H1 (cell line): ENCODE measurements at regions not wholly inside any gene's neighbourhood (a gene's known extent, or its start where the extent isn't known, plus 50 kb on each side); places are given as distances from the start of the nearest gene placed in this dataset.

ENCODE experiments used
- CTCF ChIA-PET: fragments of 300-600 bp; sonication (Branson Sonifier 250); formaldehyde crosslinking; loops from one replicate; lab custom pipeline; 2021; ENCODE audit not compliant: partially characterized antibody; lab: Charles Lee
- POLR2A ChIA-PET: fragments of 300-600 bp; sonication (Branson Sonifier 250); formaldehyde crosslinking; loops from one replicate; lab custom pipeline; 2021; ENCODE audit warnings: inconsistent platforms; ENCODE audit not compliant: partially characterized antibody; lab: Charles Lee
- DNase-seq, 2 experiments: peaks; one replicate each; pipeline versions ENCODE4 v3.0.0 to v3.0.0-alpha.2; 2010 to 2022; ENCODE audit warnings: low spot score in 2 of 2, low read depth in 1 of 2, mixed read lengths in 1 of 2
- FAIRE-seq: peaks from 2 replicates; lab custom pipeline; 2011; peaks lifted over from hg19 to GRCh38; lab: Jason Lieb, UNC
- H2AFZ ChIP-seq: 2 replicates; pipeline ENCODE4 v1.8.1; 2012; ENCODE audit warnings: low read length, inconsistent platforms
- H2AK5ac ChIP-seq: 2 replicates; pipeline ENCODE4 v1.6.1; 2013; ENCODE audit warnings: low read depth, low read length
- H2BK120ac ChIP-seq: replicated peaks from 2 replicates; pipeline ENCODE3; 2013; ENCODE audit warnings: low read depth, low read length, inconsistent platforms
- H2BK12ac ChIP-seq: 2 replicates; pipeline ENCODE4 v1.6.1; 2013; ENCODE audit warnings: low read depth, low read length
- H2BK15ac ChIP-seq: 2 replicates; pipeline ENCODE4 v1.6.1; 2013; ENCODE audit warnings: low read length
- H2BK20ac ChIP-seq: 2 replicates; pipeline ENCODE4 v1.6.1; 2013; ENCODE audit warnings: low read length
- H2BK5ac ChIP-seq: 2 replicates; pipeline ENCODE4 v1.6.1; 2013; ENCODE audit warnings: low read depth, low read length
- H3K14ac ChIP-seq: 2 replicates; pipeline ENCODE4 v1.6.1; 2013; ENCODE audit warnings: inconsistent platforms; ENCODE audit not compliant: insufficient read length
- H3K18ac ChIP-seq: 2 replicates; pipeline ENCODE4 v1.6.1; 2013; ENCODE audit warnings: low read length; ENCODE audit errors: extremely low read depth
- H3K23ac ChIP-seq: 2 replicates; pipeline ENCODE4 v1.6.1; 2013; ENCODE audit warnings: inconsistent platforms; ENCODE audit not compliant: insufficient read length
- H3K23me2 ChIP-seq: 2 replicates; pipeline ENCODE4 v1.6.1; 2013; ENCODE audit warnings: low read depth, low read length
- H3K27ac ChIP-seq: 2 replicates; pipeline ENCODE4 v1.6.1; 2011; ENCODE audit warnings: low read depth, low read length, inconsistent platforms
- H3K27me3 ChIP-seq, 4 experiments: replicated peaks in 1 of 4; 1 replicate in 1 of 4; 2 replicates in 3 of 4; pipeline versions ENCODE4 v1.6.1 to v1.8.1; 2011 to 2013; ENCODE audit warnings: low read length in 3 of 4, mild to moderate bottlenecking in 3 of 4, inconsistent platforms in 2 of 4, mixed read lengths in 2 of 4, moderate library complexity in 1 of 4; ENCODE audit not compliant: control insufficient read depth in 3 of 4, insufficient read depth in 3 of 4; ENCODE audit errors: extremely low read depth in 1 of 4
- H3K36me3 ChIP-seq, 4 experiments: 2 replicates each; pipeline versions ENCODE4 v1.6.1 to v1.8.1; 2011 to 2013; ENCODE audit warnings: mild to moderate bottlenecking in 4 of 4, low read length in 3 of 4, moderate library complexity in 2 of 4, control low read depth in 1 of 4, inconsistent platforms in 1 of 4; ENCODE audit not compliant: insufficient read depth in 4 of 4, control insufficient read depth in 2 of 4
- H3K4ac ChIP-seq: replicated peaks from 2 replicates; pipeline ENCODE3; 2013; ENCODE audit warnings: low read length, low read depth, mixed read lengths, inconsistent platforms; ENCODE audit not compliant: insufficient read length
- H3K4me1 ChIP-seq, 4 experiments: replicated peaks in 1 of 4; 1 replicate in 1 of 4; 2 replicates in 3 of 4; pipeline versions ENCODE4 v1.6.1 to v1.8.1; 2011 to 2013; ENCODE audit warnings: low read length in 3 of 4, inconsistent platforms in 2 of 4, mixed read lengths in 1 of 4; ENCODE audit not compliant: insufficient read depth in 4 of 4, control insufficient read depth in 3 of 4
- H3K4me2 ChIP-seq, 2 experiments: 2 replicates each; pipeline versions ENCODE4 v1.6.1 to v1.8.1; 2011 to 2013; ENCODE audit warnings: low read depth in 2 of 2, low read length in 2 of 2, control low read depth in 1 of 2, inconsistent platforms in 1 of 2, mild to moderate bottlenecking in 1 of 2; ENCODE audit not compliant: insufficient read depth in 1 of 2
- H3K4me3 ChIP-seq, 4 experiments: fragments of 200-600, 300-600 bp in 1 of 4; sonication (generic), shearing (Covaris generic), sonication (Bioruptor Twin) in 1 of 4; 2 replicates each; pipeline versions ENCODE4 v1.5.1 to v1.8.1; 2011 to 2016; ENCODE audit warnings: low read length in 4 of 4, low read depth in 3 of 4, control low read depth in 2 of 4, inconsistent platforms in 2 of 4, mild to moderate bottlenecking in 2 of 4, mixed read lengths in 1 of 4, moderate library complexity in 1 of 4; ENCODE audit not compliant: insufficient read depth in 2 of 4; ENCODE audit errors: extremely low read depth in 1 of 4
- H3K56ac ChIP-seq: replicated peaks from 2 replicates; pipeline ENCODE3; 2013; ENCODE audit warnings: low read depth, mild to moderate bottlenecking, mixed read lengths, low read length, inconsistent platforms; ENCODE audit not compliant: insufficient read length
- H3K79me1 ChIP-seq: 2 replicates; pipeline ENCODE4 v1.6.1; 2013; ENCODE audit warnings: low read depth, low read length, control low read depth
- H3K79me2 ChIP-seq, 2 experiments: 2 replicates each; pipeline versions ENCODE4 v1.6.1 to v1.8.1; 2012 to 2013; ENCODE audit warnings: low read length in 2 of 2, mild to moderate bottlenecking in 2 of 2, inconsistent platforms in 1 of 2; ENCODE audit not compliant: insufficient read depth in 2 of 2, control insufficient read depth in 1 of 2
- H3K9ac ChIP-seq, 4 experiments: replicated peaks in 1 of 4; 1 replicate in 1 of 4; 2 replicates in 3 of 4; pipeline versions ENCODE4 v1.6.1 to v1.8.1; 2011 to 2013; ENCODE audit warnings: low read depth in 3 of 4, low read length in 3 of 4, control low read depth in 2 of 4, mild to moderate bottlenecking in 2 of 4, moderate library complexity in 2 of 4, inconsistent platforms in 1 of 4; ENCODE audit errors: extremely low read depth in 1 of 4
- H3K9me3 ChIP-seq, 2 experiments: 2 replicates each; pipeline versions ENCODE4 v1.6.1 to v1.8.1; 2012 to 2013; ENCODE audit warnings: mild to moderate bottlenecking in 2 of 2, moderate library complexity in 2 of 2, control low read depth in 1 of 2, inconsistent platforms in 1 of 2, low read depth in 1 of 2, low read length in 1 of 2, mixed read lengths in 1 of 2; ENCODE audit not compliant: insufficient read depth in 2 of 2
- H4K20me1 ChIP-seq, 2 experiments: replicated peaks in 1 of 2; 2 replicates each; pipeline versions ENCODE3 to v1.8.1; 2011 to 2013; ENCODE audit warnings: inconsistent platforms in 2 of 2, low read length in 2 of 2, mild to moderate bottlenecking in 1 of 2; ENCODE audit not compliant: insufficient read depth in 2 of 2, control insufficient read depth in 1 of 2
- H4K5ac ChIP-seq: 2 replicates; pipeline ENCODE4 v1.6.1; 2013; ENCODE audit warnings: low read length, low read depth, mixed read lengths, inconsistent platforms; ENCODE audit not compliant: insufficient read length
- H4K8ac ChIP-seq: 2 replicates; pipeline ENCODE4 v1.8.0; 2013; ENCODE audit warnings: mild to moderate bottlenecking, moderate library complexity, low read length, inconsistent platforms; ENCODE audit not compliant: insufficient read depth; ENCODE audit errors: extremely low read depth
- H4K91ac ChIP-seq: replicated peaks from 2 replicates; pipeline ENCODE3; 2013; ENCODE audit warnings: low read length, mixed read lengths, inconsistent platforms; ENCODE audit not compliant: insufficient read length
- BCL11A ChIP-seq, 2 experiments: IDR thresholded peaks; one replicate each; pipeline ENCODE4 v1.6.1; 2011; ENCODE audit warnings: low read depth in 2 of 2, low read length in 2 of 2, mild to moderate bottlenecking in 2 of 2
- KDM4A ChIP-seq: IDR thresholded peaks from one replicate; pipeline ENCODE4 v1.7.1; 2012; ENCODE audit warnings: low read depth, mild to moderate bottlenecking, moderate library complexity, low read length, inconsistent platforms; ENCODE audit not compliant: severe bottlenecking
- RAD21 ChIP-seq, 2 experiments: IDR thresholded peaks in 1 of 2; conservative IDR thresholded peaks in 1 of 2; 2 replicates each; pipeline ENCODE4 v1.6.1; 2011; ENCODE audit warnings: low read depth in 2 of 2, low read length in 2 of 2, improper control_type of control experiment in 1 of 2, inconsistent platforms in 1 of 2, mild to moderate bottlenecking in 1 of 2, moderate library complexity in 1 of 2
- RFX5 ChIP-seq: IDR thresholded peaks from 2 replicates; pipeline ENCODE4 v1.6.1; 2011; ENCODE audit warnings: low read depth, low read length, improper control_type of control experiment, borderline replicate concordance
- WGBS, 2 experiments: shearing (Covaris generic) in 1 of 2; methylation state at CpG; one replicate each; pipeline versions ENCODE4 v1.1.6 to v1.1.7; 2013 to 2015; ENCODE audit warnings: low lambda C conversion rate in 2 of 2, mixed read lengths in 2 of 2, inconsistent platforms in 1 of 2, low coverage in 1 of 2, missing lambda C conversion rate in 1 of 2; ENCODE audit not compliant: insufficient replicate concordance in 2 of 2, insufficient coverage in 1 of 2, insufficient read length in 1 of 2; ENCODE audit errors: extremely low coverage in 1 of 2, missing lambda C conversion rate in 1 of 2; 5-methylcytosine and 5-hydroxymethylcytosine counted together
- TF ChIP-seq, protein P1 (sequence below): IDR thresholded peaks from 2 replicates; pipeline ENCODE4 v1.6.1; 2012; ENCODE audit warnings: inconsistent platforms

DNA sequence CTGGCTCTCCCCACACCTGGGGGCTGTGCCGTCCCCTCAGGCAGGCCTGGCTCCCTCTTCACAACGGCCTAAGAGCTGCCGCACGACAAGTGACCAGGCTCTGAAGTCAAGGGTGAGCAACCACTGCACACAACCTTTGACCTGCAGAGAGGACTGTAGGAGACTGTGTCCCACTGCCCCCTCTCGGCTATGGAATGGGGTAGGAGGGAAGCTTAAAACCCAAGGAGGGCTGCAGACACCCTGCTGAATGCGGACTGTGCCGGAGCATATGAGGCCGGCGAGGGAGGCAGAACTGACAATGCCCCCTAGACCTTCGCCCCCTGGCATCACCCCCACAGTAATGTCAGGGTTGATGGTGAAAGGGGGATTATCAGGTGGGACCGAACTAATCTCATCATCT, 311.9 kb downstream of the CTTN start:
- H3K27ac ChIP-seq: no peak overlapping the region
- no peak overlapping the region for H3K4me3 ChIP-seq
- TF ChIP-seq RAD21 (IDR thresholded peaks at IDR 0.05 in 1 of 2, conservative IDR thresholded peaks at IDR 0.05 in 1 of 2; ENCODE audit: low read depth in 2 of 2, low read length in 2 of 2) (peak in 1 of 2 experiments; percentile 18; a peak in 1 of 4 replicates), RFX5 (no peak), BCL11A (IDR thresholded peaks at IDR 0.05; ENCODE audit: low read depth in 2 of 2, low read length in 2 of 2) (no peak), KDM4A (no peak)
- TF ChIP-seq, protein P1, sequence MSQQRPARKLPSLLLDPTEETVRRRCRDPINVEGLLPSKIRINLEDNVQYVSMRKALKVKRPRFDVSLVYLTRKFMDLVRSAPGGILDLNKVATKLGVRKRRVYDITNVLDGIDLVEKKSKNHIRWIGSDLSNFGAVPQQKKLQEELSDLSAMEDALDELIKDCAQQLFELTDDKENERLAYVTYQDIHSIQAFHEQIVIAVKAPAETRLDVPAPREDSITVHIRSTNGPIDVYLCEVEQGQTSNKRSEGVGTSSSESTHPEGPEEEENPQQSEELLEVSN: no peak
- no peak overlapping the region for H2BK15ac ChIP-seq
- peaks cover 0 to 18% (median 7%) of the 10 kb centered on the region in 4 experiments; a peak in 6 of 7 replicates for H3K4me1 ChIP-seq
- H4K5ac ChIP-seq: no peak overlapping the region
- FAIRE-seq (no peak), DNase-seq (no peak)
- no peak overlapping the region for H2AK5ac ChIP-seq
- no peak overlapping the region for H3K18ac ChIP-seq
- H3K9ac ChIP-seq: no peak overlapping the region
- no peak overlapping the region for H2BK120ac ChIP-seq
- H3K23ac ChIP-seq: no peak overlapping the region
- no peaks in the 10 kb centered on the region for H3K36me3 ChIP-seq
- no peak overlapping the region for H2BK12ac ChIP-seq
- ChIA-PET CTCF (interaction anchor here (2.1 kb wide), 1 partner anchor 9 kb away, joined by 5 read pairs; no protein-coding TSS in a partner anchor), POLR2A (no interaction called here)
- H3K4ac ChIP-seq: no peak overlapping the region
- H3K23me2 ChIP-seq: no peaks in the 10 kb centered on the region
- H3K79me2 ChIP-seq: no peaks in the 10 kb centered on the region
- H3K14ac ChIP-seq: no peak overlapping the region
- H3K9me3 ChIP-seq: peaks cover 0 to 2% of the 10 kb centered on the region in 2 experiments; a peak in 2 of 4 replicates
- peaks cover 0 to 1% of the 10 kb centered on the region in 2 experiments for H4K20me1 ChIP-seq
- H4K91ac ChIP-seq: no peak overlapping the region
- H3K27me3 ChIP-seq: no peaks in the 10 kb centered on the region
- H3K56ac ChIP-seq: no peak overlapping the region
- no peak overlapping the region for H2BK5ac ChIP-seq
- H2BK20ac ChIP-seq: no peak overlapping the region
- no peak overlapping the region for H3K4me2 ChIP-seq
- 94% methylated on average over 9 of the region's 11 CpGs; no CpG with 5 or more reads in 1 of the 2 experiments for WGBS, 2 experiments
- H3K79me1 ChIP-seq: peaks cover 2% of the 10 kb centered on the region; the same call in 1 of the 2 replicates
- H2AFZ ChIP-seq: no peak overlapping the region
- H4K8ac ChIP-seq: no peak overlapping the region; the same call in 1 of the 2 replicates
